NCI-H2227 (cell line): ENCODE measurements at regions not wholly inside any gene's neighbourhood (a gene's known extent, or its start where the extent isn't known, plus 50 kb on each side); places are given as distances from the start of the nearest gene placed in this dataset.
"Not testable (repeated sequence)": the region's sequence is repeated elsewhere in the genome, so short reads cannot be mapped to it uniquely, and the experiment has no call there.

Experiments
- DNase-seq: peaks from one replicate; lab custom pipeline; 2025; ENCODE audit not compliant: unreplicated experiment; lab: John Stamatoyannopoulos, UW

DNA sequence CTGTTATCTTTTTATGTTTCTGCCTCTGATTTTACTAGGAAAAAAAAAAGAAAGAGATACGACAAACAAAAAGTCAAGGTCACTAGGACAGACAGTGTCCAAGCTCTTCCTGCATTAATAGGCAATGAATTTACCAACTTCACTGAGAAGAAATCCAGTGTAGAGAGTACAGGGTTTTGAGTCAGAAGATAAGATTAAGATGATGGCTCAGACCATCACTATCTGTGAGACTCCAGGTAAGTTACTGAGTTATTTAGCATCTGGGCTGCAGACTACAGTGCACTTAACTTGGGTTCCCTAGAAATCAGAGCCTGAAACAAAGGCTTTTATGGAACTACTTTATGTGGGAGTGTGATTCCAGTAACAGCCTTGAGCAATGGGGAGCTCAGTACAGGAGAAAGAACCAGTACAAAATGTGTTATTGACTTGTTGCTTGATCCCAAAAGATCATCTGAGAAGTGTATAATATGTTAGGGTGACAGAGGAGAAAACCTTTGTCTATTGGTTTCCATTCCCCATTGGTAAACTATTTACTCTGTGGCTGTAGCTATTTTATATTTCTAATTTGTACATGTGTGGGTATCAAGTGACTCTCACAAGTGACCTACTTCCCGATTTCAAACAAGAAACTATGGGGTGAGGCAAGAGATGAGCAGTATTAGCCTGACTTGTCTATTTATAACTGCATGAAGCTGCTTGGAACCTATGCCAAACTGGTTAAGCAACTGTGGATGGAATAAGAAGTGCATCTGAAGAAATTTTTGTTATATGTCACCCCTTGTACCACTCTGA, 395.8 kb downstream of the RAB38 start:
- no peak for DNase-seq

DNA sequence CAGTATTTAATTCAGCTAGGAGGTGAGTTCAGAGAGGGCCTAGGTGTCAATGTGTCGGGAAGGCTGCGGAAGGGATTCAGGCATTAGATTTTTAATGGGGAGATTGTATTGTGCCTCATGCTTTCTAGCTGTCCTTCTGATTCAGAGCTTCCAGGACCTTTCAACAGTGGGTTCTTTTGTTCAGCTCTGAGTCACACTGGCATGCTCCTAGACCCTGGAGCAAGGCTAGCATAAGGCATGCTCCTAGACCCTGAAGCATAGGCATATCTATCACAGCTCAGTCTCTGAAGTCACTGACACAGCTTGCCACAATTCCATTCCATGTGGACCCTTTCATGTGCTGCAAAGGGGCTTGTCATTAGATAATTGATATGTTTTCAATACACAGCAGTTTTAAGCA, 396.9 kb downstream of the RAB38 start:
- no peak for DNase-seq

DNA sequence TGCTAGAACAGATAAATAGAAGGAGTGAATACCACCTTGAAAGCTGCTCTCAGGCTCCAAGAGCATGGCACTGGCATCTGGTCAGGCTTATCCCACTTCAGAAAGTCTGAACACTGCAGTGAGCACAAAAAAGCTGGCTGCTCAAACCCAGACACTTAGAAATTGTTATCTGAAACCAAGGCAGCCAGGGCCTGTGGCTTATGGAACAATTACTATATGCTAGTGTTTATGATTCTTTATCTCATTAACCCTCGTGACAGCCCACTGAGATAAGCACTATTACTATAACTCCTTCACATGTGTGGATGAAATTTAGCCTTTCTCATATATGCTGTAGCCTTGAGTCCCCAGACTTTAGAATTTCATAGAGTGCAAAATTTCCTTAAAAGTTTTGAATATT, 400.2 kb downstream of the RAB38 start:
- DNase-seq, result no peak

DNA sequence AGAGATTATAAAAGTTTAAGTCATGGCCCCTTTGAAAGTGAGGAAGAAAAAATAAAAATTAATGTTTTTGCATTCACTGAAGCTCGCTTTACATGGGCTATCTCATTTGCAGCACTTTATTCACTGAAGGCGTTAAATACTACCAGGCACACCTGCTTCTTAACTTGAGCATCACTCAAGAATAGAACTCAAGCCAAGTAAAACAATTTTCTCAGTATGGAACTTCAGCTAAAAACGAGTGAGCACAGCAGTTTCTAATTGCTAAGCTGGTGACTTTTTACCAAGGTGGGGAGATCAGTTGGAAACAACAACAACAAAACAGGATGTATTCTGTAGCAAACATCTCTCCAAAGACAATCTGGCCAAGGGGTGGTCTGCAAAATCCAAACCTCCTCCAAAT, 405.6 kb downstream of the RAB38 start:
- DNase-seq, result no peak

DNA sequence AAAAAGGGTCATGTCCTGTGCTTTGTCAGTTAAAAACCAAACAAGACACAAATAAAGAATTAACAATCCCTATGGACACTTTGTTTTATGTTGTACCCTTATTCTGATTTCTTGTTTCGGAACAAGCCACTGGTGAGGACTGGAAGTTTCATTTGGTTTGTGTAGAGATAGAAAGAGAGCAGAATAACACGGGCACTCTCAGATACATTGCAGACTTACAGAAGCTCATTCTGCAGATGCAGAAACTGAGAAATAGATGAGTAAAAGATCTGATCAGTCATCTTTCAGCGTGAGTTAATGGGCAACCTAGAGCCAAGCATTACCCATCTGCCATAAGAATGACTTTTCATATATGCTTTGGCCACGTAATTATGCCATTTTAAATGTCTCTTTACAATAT, 407.6 kb downstream of the RAB38 start:
- no peak for DNase-seq

DNA sequence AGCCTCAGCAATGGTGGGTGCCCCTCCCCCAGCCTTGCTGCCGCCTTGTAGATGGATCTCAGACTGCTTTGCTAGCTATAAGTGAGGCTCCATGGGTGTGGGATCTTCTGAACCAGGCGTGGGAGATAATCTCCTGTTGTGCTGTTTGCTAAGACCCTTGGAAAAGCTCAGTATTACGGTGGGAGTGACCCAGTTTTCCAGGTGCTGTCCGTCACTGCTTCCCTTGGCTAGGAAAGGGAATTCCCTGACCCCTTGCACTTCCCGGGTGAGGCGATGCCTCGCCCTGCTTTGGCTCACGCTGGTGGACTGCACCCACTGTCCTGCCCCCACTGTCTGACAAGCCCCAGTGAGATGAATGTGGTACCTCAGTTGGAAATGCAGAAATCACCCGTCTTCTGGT, 411.2 kb downstream of the RAB38 start:
- DNase-seq, result not testable (repeated sequence)

DNA sequence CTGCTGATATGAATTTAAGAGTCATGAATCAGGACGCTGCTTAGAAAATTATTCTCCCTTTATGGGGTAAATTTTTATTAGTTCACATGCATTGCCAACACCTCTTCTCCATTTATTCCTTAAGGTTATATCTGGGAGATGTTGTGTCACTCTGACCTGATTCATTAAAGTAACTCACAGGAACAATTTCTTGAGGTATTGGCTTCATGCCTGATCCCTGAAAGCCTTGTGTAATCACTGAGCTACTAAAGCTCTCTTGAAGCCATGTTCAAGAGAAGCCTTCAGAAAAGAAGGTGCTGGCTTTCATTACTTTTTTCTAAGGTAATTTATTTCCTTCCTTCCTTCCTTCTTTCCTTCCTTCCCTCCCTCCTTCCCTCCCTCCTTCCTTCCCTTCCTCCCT, 420.6 kb downstream of the RAB38 start:
- DNase-seq, result no peak

DNA sequence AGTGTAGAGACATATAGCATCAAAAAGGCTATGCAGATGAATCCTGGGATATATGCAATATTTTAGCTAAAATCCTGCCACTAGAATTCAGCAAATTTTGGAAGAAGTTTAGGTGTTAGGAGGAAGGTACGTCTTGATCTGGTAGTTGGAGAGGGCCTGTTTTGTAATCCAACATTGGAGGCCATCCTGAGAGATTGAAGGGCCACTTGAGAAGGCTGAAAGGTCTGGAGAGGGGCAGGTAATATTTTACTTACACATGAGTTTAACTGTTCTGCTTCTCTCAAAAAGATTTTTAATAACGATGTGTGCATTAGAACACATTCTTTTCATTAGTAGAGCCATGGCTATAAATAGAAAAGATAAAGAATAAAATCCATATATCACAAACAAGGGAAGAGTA, 422.1 kb downstream of the RAB38 start:
- DNase-seq, result no peak

DNA sequence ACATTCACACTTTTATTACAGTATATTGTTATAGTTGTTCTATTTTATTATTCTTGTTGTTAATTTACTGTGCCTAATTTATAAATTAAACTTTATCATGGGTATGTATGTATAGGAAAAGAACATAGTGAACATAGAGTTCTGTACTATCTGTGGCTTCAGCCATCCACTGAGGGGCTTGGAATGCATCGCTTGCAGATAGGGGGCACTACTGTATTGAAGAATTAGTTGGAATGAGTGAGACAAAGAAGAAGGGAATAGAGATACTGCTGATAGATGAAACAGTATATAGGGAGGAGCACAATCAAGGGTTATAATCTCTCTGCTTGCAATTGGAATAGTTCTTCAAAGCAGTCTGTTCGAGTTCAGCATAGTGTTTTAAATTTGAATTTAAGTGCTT, 432.2 kb downstream of the RAB38 start:
- no peak for DNase-seq

DNA sequence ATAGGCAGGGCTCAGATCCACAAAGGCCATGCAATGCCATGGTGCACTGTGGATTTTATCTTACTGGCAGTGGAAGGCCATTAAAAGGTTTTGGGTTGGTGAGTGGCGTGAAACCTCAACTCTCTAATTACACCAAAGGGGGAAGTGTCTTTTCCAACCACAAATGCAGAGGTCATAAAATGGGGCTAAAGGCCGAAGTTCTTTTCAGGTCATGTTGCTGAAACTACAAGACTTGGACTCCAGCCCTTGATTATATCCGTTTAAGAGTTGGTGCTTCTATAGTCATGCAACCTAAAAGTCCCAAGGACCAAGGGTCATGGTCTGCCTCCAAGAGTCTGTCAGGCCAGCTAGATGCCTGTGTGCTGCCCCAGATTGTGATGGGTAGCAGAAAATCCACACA, 434.3 kb downstream of the RAB38 start:
- DNase-seq, result no peak

DNA sequence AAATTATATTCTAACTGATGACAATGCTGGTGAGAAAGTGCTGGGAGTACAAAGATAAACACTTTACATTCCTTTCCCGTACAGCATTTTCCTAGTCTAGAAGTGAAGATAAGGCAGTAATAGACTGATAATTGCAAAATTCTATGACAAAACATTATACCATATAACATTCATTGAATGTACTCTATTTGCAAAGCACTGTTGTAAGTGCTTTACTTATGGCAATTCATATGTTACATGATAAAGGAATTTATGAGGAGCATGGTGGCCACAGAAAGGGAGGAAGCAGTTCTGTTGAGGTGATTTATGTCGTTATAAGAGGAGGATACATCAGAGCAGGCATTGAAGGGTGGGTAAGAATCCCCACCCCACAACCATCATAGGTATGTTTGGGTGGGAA, 434.8 kb downstream of the RAB38 start:
- DNase-seq, result no peak

DNA sequence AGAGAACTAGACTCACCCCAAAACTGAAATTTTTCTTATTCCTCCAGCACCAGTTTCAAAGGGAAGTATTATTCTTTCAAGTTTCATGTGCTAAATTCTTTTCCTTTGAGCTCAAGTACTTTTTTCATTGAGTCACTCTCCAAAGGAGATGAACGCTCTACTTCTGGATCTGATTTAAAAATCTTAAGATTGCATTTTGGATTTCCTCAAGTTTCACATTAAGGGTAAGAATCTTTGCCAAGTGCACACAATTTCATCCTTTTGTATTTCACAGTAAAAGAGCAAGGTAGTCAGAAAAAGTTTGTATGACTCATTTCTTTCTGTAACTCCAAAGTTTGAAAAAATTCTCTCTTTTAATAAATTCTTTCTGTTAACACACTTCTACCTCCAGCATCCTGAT, 435.5 kb downstream of the RAB38 start:
- no peak for DNase-seq

DNA sequence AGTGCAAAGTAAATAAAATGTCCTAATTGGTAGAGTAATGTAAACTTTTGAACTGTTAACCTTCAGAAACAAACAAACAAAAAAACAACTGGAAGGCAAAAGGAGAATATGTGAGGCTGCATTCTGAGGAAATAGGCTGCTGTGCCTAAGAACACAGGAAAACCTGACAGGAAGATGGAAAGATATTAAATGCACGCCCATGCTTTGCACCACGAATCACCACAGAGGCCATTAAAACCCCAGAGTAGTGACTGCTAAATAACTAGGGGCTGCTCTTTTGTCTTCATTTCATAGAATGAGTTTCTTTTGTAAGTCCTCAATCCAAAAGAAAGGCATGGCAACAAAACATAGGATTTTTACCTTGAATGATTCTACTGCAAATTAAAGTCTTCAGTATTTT, 436.0 kb downstream of the RAB38 start:
- DNase-seq, result no peak

DNA sequence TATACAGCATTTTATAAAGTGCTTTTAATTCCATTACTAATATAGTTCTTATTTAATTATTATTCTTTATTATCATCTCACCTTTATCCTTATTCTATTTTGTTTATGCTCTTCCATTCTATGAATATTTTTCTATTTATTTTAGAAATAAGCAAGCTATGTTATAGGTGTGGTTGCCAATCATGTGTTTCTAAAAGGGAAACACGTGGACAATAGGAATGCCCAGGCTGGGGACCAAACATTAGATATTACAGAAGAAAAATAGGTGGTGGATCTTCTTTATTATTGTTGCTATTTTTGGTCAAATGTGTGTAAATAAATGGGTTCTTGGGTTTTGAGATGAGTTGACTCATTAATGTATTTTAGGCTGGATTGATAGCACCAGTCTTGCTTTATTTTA, 438.3 kb downstream of the RAB38 start:
- no peak for DNase-seq

DNA sequence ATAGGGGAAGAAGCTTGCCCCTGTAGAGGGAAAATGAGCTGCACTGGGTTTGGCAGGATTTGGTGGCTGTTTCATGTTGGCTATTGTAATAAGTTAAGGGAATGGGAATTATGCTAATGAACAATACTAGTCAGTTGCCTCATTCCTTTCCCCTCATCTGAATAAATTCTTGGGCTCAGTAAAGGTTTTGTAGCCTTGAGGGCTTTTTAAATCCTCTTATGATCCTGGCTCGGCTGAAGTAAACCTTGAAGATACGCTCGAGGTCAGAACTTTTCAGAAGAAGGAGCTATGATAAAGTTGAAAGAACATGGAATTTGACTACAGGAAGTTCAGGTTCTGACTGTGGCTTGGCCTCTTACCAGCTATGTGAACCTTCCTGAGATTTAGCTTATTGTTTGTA, 448.7 kb downstream of the RAB38 start:
- no peak for DNase-seq

DNA sequence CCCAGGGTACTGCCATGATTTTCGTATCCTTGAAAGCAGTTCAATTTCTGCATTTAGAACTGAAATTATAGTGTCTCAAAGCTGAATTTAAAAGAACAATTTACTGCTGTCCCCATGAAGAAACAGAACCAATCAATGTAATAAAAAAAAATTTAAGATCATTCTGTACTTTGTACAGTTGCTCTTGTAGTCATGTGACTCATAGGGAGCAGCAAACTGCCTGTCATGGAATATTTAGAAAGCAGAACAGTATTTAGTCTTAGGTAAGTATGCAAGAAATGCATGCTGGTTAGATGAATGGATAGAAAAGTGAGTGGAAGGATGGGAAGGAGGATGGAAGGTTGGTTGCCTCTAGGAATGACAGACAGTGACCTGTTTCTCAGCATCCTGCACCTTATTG, 450.9 kb downstream of the RAB38 start:
- no peak for DNase-seq

DNA sequence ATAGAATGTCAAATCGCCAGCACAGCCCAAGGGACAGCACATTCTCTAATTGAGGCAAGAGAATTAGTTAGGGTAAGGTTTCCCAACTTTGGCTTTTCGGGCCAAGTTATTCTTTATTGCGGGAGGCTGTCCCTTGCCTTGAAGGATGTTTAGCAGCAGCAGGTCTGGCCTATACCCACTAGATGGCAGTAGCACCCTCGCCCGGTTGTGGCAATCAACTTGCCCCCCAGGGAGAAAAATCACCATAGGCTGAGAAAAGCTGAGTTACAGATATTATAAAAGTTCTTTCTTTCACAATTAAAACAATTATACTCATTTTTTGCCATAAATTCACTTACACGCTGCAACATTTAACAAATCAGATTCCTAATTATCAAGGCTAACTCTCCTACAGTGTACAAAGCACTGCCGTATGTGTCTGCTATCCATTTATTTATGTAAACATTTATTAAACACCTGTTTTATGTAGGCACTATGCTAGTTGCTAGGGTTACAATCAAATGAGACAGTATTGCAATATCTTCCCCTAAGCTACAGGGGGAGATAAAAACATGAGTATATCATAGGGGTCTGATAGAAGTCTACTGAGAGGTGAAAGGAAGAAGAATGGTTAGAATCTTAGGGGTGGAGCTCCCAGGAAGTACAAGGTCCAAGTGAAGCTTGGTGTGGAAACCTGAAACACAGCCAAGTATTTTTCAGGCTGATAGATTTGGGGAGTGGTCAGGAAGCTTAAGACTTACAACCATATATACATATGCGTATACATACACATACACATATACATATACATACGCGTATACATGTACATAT, 452.3 kb downstream of the RAB38 start:
- DNase-seq, result no peak

DNA sequence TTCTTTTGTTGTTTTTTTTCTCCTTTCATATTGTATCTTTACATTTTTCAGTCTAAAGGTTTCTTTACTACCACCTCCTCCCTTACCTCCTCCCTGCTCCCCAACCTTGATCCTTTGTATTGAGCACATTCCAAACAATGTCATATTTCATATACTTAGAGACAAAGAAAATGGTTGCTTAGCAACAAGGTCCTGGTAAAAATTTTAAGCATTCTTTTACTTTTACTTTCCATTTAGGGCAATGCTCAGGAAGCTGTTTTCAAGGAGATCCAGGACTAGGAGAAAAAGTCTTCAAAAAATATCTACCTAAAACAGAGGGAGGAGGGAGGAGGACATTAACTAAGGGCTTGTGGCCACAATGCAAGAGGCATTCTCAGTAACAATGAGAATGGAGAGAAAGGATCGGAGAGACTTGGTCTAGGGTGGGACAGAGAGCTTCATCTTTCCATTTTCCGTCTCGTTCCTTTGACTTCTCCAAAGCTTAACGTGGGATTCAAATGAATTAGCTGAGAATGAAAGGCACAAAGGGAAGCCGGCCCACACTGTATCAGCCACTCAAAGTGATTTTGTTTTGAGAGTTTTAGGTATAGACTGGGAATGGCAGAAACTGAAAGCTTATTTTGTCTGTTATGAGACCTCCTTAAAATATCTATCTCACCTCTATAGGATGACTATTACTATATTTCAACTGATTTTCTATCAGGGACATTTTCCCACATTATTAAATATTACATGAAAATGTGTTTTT, 455.7 kb downstream of the RAB38 start:
- DNase-seq, result no peak

DNA sequence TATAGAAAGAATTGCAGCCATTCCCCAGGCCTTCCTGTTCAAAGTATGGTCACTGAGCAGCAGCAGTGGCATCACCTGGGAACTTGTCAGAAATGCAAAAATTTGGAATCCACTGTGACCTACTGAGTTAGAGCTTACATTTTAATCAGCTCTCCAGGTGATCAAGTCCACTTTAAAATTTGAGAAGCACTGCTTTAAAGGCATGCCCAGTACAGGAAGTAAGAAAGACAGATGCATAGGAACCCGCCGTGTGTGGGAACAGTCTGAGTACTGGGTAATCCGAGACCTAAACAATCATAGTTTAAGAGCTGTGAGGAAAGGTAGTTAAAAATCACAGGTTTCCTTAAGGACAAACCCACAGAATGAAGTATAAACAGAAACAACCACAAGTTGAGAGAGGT, 462.4 kb downstream of the RAB38 start:
- no peak for DNase-seq

DNA sequence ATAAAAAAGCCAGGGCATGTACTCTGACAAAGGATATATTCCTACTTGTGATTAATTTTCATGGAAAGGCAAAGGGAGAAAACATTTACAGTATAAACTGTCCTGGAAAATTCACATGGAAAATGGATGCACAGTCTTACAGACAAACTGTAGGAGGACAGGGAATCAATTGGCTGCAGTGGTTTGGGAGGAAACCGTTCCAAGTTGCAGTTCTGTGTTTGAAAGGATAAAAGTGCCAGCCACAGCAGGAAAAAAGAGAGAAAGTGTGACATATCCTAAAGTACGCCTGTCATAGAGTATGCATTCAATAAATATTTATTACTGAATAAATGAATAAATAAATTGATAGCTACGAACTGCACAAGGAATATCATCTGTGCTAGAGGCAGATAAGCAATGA, 462.9 kb downstream of the RAB38 start:
- no peak for DNase-seq

DNA sequence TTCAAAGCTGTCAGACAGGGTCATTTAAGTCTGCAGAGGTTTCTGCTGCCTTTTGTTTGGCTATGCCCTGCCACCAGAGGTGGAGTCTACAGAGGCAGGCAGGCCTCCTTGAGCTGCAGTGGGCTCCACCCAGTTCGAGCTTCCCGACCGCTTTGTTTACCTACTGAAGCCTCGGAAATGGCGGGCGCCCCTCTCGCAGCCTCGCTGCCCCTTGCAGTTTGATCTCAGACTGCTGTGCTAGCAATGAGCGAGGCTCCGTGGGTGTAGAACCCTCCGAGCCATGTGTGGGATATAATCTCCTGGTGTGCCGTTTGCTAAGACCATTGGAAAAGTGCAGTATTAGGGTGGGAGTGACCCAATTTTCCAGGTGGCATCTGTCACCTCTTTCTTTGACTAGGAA, 471.7 kb downstream of the RAB38 start:
- DNase-seq, result not testable (repeated sequence)

DNA sequence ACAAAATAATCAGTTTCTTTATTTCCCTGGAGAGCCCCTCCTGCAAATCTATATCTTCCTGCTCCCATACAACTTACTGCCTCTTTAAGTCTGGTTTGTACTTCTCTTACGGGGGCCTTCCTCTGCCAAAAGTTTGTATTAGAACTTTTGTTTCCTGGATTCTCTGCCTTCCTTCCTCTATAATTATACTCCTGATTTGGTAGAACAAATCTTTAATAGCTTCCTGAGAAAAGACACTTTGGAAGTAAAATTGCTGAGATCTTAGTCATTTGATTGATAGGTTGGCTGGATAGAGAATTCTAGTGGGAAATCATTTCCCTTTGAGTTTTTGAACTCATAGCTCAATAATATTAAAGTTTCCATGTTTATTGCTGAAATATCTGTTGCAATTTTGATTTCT, 499.2 kb downstream of the RAB38 start:
- DNase-seq, result no peak
